Sciatic nerve (tissue), 2 donors: ENCODE measurements at regions not wholly inside any gene's neighbourhood (a gene's known extent, or its start where the extent isn't known, plus 50 kb on each side); places are given as distances from the start of the nearest gene placed in this dataset.
"Not testable (repeated sequence)": the region's sequence is repeated elsewhere in the genome, so short reads cannot be mapped to it uniquely, and the experiment has no call there.

Experiments
- ATAC-seq: fragments of 200-7000 bp; cut with Tn5 transposase; one replicate; pipeline ENCODE4 v1.9.1; 2020; ENCODE audit warnings: mild to moderate bottlenecking, moderate library complexity
- DNase-seq: peaks from one replicate; pipeline ENCODE4 v3.0.0-alpha.2; 2020; ENCODE audit warnings: low spot score
- intact Hi-C: fragments of 100-400 bp; cut with DNase I; formaldehyde crosslinking; loops from one replicate; pipeline ENCODE4 v1.14.2; 2022
- donor health status: DM: no; HTN: no; CAD: no.
- donor health status: DM: no; HTN: no; CAD: no.

- intact Hi-C loops = no loop called here
- ATAC-seq = no peak
Measured at GRCh38 chr6:97347111-97347510, 64.1 kb upstream of the MMS22L start.

GRCh38 chr6:97361286-97361685 lies 78.3 kb upstream of the MMS22L start:
- intact Hi-C loops = no loop called here
- ATAC-seq = no peak
- no peak for DNase-seq

More at GRCh38 chr6:97347111-97347510, 64.1 kb upstream of the MMS22L start:
- DNase-seq = no peak

GRCh38 chr6:97364327-97364726 lies 81.3 kb upstream of the MMS22L start:
- no peak for ATAC-seq

GRCh38 chr6:97382071-97382470 lies 99.1 kb upstream of the MMS22L start:
- DNase-seq, ATAC-seq, intact Hi-C loops: not testable (repeated sequence)

More at GRCh38 chr6:97364327-97364726, 81.3 kb upstream of the MMS22L start:
- no peak for DNase-seq
- intact Hi-C loops = no loop called here

- ATAC-seq (no peak), DNase-seq (no peak)
- intact Hi-C loops = no loop called here
Measured at GRCh38 chr6:97392735-97393134, 109.7 kb upstream of the MMS22L start.

GRCh38 chr6:97394160-97394748 lies 111.2 kb upstream of the MMS22L start:
- peak; percentile 46 for ATAC-seq
- no peak for DNase-seq
- intact Hi-C loops = no loop called here

GRCh38 chr6:97396880-97397279 lies 113.9 kb upstream of the MMS22L start:
- DNase-seq = no peak
- intact Hi-C loops = no loop called here
- ATAC-seq = no peak

- intact Hi-C loops = no loop called here
- DNase-seq (no peak), ATAC-seq (no peak)
Measured at GRCh38 chr6:97399208-97399607, 116.2 kb upstream of the MMS22L start.

- ATAC-seq (no peak), DNase-seq (no peak)
- intact Hi-C loops = no loop called here
Measured at GRCh38 chr6:97401533-97401932, 118.5 kb upstream of the MMS22L start.

- intact Hi-C loops = no loop called here
- no peak for DNase-seq
- ATAC-seq = no peak
Measured at GRCh38 chr6:97405818-97406409, 122.9 kb upstream of the MMS22L start.

GRCh38 chr6:97406633-97407032 lies 123.6 kb upstream of the MMS22L start:
- intact Hi-C loops = no loop called here
- no peak for ATAC-seq
- DNase-seq = no peak

GRCh38 chr6:97411610-97412009 lies 128.6 kb upstream of the MMS22L start:
- ATAC-seq (no peak), DNase-seq (no peak)
- intact Hi-C loops = no loop called here

- DNase-seq = no peak
- intact Hi-C loops = no loop called here
- no peak for ATAC-seq
Measured at GRCh38 chr6:97412511-97412910, 129.5 kb upstream of the MMS22L start.

GRCh38 chr6:97422171-97422570 lies 139.2 kb upstream of the MMS22L start:
- DNase-seq = no peak
- ATAC-seq = no peak
- intact Hi-C loops = no loop called here

- DNase-seq = no peak
- ATAC-seq = no peak
- intact Hi-C loops = no loop called here
Measured at GRCh38 chr6:97423190-97423589, 140.2 kb upstream of the MMS22L start.

GRCh38 chr6:97427648-97428047 lies 144.6 kb upstream of the MMS22L start:
- intact Hi-C loops = no loop called here
- ATAC-seq = no peak
- DNase-seq = no peak

GRCh38 chr6:97437087-97437486 lies 154.1 kb upstream of the MMS22L start:
- no peak for ATAC-seq
- intact Hi-C loops = no loop called here
- no peak for DNase-seq

- DNase-seq = no peak
- intact Hi-C loops = no loop called here
- ATAC-seq = no peak
Measured at GRCh38 chr6:97438011-97438671, 155.1 kb upstream of the MMS22L start.

GRCh38 chr6:97440590-97441176 lies 157.7 kb upstream of the MMS22L start:
- intact Hi-C loops = no loop called here
- ATAC-seq = no peak

GRCh38 chr6:97443408-97444080 lies 160.5 kb upstream of the MMS22L start:
- DNase-seq = no peak
- intact Hi-C loops = no loop called here

More at GRCh38 chr6:97440590-97441176, 157.7 kb upstream of the MMS22L start:
- no peak for DNase-seq

More at GRCh38 chr6:97443408-97444080, 160.5 kb upstream of the MMS22L start:
- ATAC-seq = no peak
